ENCODE measurements at regions not wholly inside any gene's neighbourhood (a gene's known extent, or its start where the extent isn't known, plus 50 kb on each side); places are given as distances from the start of the nearest gene placed in this dataset.

- TF ChIP-seq ZZZ3 (IDR thresholded peaks at IDR 0.05; ENCODE audit: control insufficient read depth, insufficient read length, low read depth) (no peak), SIN3A (IDR thresholded peaks at IDR 0.05; ENCODE audit: low read depth, low read length) (no peak), EED (IDR thresholded peaks at IDR 0.05; ENCODE audit: low read depth) (peak; percentile 50; the same call in 1 of the 2 replicates), GABPA (IDR thresholded peaks at IDR 0.05; ENCODE audit: low read depth) (no peak), NR2F1 (conservative IDR thresholded peaks at IDR 0.05) (0 out of 2 replicates have a peak, but pooled peaks have one; percentile 15), CREM (IDR thresholded peaks at IDR 0.05; ENCODE audit: low read depth) (no peak)
Observed at GRCh38 chr2:136378712-136379595, 261.0 kb upstream of the CXCR4 start (continued).

- RAD21 ChIA-PET (ENCODE audit: unreplicated experiment): interaction anchor here (0.7 to 11.9 kb wide), 36 partner anchors 8 to 633 kb away, joined by 3 to 254 read pairs (median 5); no protein-coding TSS in a partner anchor
- peak; percentile 49; the same call in 1 of the 2 replicates for TF ChIP-seq IKZF1 (conservative IDR thresholded peaks at IDR 0.05)
- TF ChIP-seq FOXK2 (IDR thresholded peaks at IDR 0.05): no peak
- TF ChIP-seq, protein P1, sequence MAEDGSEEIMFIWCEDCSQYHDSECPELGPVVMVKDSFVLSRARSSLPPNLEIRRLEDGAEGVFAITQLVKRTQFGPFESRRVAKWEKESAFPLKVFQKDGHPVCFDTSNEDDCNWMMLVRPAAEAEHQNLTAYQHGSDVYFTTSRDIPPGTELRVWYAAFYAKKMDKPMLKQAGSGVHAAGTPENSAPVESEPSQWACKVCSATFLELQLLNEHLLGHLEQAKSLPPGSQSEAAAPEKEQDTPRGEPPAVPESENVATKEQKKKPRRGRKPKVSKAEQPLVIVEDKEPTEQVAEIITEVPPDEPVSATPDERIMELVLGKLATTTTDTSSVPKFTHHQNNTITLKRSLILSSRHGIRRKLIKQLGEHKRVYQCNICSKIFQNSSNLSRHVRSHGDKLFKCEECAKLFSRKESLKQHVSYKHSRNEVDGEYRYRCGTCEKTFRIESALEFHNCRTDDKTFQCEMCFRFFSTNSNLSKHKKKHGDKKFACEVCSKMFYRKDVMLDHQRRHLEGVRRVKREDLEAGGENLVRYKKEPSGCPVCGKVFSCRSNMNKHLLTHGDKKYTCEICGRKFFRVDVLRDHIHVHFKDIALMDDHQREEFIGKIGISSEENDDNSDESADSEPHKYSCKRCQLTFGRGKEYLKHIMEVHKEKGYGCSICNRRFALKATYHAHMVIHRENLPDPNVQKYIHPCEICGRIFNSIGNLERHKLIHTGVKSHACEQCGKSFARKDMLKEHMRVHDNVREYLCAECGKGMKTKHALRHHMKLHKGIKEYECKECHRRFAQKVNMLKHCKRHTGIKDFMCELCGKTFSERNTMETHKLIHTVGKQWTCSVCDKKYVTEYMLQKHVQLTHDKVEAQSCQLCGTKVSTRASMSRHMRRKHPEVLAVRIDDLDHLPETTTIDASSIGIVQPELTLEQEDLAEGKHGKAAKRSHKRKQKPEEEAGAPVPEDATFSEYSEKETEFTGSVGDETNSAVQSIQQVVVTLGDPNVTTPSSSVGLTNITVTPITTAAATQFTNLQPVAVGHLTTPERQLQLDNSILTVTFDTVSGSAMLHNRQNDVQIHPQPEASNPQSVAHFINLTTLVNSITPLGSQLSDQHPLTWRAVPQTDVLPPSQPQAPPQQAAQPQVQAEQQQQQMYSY (CRISPR knock-in tag; IDR thresholded peaks at IDR 0.05): no peak
- TF ChIP-seq BHLHE40 (IDR thresholded peaks at IDR 0.05; ENCODE audit: borderline replicate concordance in 1 of 2, low read depth in 2 of 2, low read length in 1 of 2): no peak
- no peak for TF ChIP-seq BACH1 (IDR thresholded peaks at IDR 0.05; ENCODE audit: borderline replicate concordance)
- TF ChIP-seq ZSCAN29 (IDR thresholded peaks at IDR 0.05): peak; percentile 84
- TF ChIP-seq ZNF24 (IDR thresholded peaks at IDR 0.05): no peak
- no peak for TF ChIP-seq RELA (IDR thresholded peaks at IDR 0.05; ENCODE audit: borderline replicate concordance, partially characterized antibody)
- TF ChIP-seq GATAD2B (conservative IDR thresholded peaks at IDR 0.05; ENCODE audit: low read depth): no peak
- no peak for TF ChIP-seq RAD21 (IDR thresholded peaks at IDR 0.05; ENCODE audit: insufficient read depth, low read depth, low read length)
- TF ChIP-seq SP1 (IDR thresholded peaks at IDR 0.05; ENCODE audit: low read depth, low read length): no peak
- no peak for TF ChIP-seq SMAD5 (IDR thresholded peaks at IDR 0.05; ENCODE audit: low read depth)
- no peak for TF ChIP-seq POLR2A (IDR thresholded peaks at IDR 0.05; ENCODE audit: low read depth, low read length)
Observed at GRCh38 chr2:136377423-136378382, 259.8 kb upstream of the CXCR4 start.

More at GRCh38 chr2:136377423-136378382, 259.8 kb upstream of the CXCR4 start:
- in situ Hi-C loops (cut with MboI) (loop anchor here (5.0 to 25.0 kb wide), 2 partner anchors 320 to 1390 kb away; no protein-coding TSS in a partner anchor), intact Hi-C loops (cut with micrococcal nuclease; ENCODE audit: unreplicated experiment) (loop anchor here (1.0 to 5.0 kb wide), 7 partner anchors 65 to 461 kb away; no protein-coding TSS in a partner anchor)
- Histone ChIP-seq H3K4me2 (ENCODE audit: control insufficient read depth, insufficient read depth) (no peak overlapping the region), H2AFZ (ENCODE audit: control insufficient read depth, low read depth, low read length) (no peak overlapping the region), H3K27me3 (replicated peaks in 1 of 2; ENCODE audit: control insufficient read depth in 2 of 2, insufficient read depth in 2 of 2, low read length in 1 of 2) (no peaks in the 10 kb centered on the region), H4K20me1 (ENCODE audit: control insufficient read depth, insufficient read depth) (no peaks in the 10 kb centered on the region), H3K9me3 (replicated peaks; ENCODE audit: control insufficient read depth, insufficient read depth, low read length) (peaks cover 3% of the 10 kb centered on the region; the same call in 2 of the 3 replicates), H3K79me2 (ENCODE audit: control insufficient read depth, insufficient read depth, low read length) (no peaks in the 10 kb centered on the region), H3K4me1 (ENCODE audit: control insufficient read depth, insufficient read depth, low read length) (peaks cover 45% of the 10 kb centered on the region), H3K4me3 (no peak overlapping the region), H3K9ac (ENCODE audit: control insufficient read depth, insufficient read depth, low read length) (no peak overlapping the region), H3K27ac (ENCODE audit: control insufficient read depth, insufficient read depth) (no peak overlapping the region), H3K36me3 (ENCODE audit: control insufficient read depth in 2 of 2, insufficient read depth in 2 of 2, low read length in 1 of 2) (no peaks in the 10 kb centered on the region)
- DNase-seq (ENCODE audit: low read depth, low spot score) (no peak), FAIRE-seq (no peak), ATAC-seq (no peak)
- no TSS peak for BruUV-seq (replicated peaks)
- POLR2A ChIA-PET: interaction anchor here (0.6 to 2.6 kb wide), 15 partner anchors 8 to 608 kb away, joined by 3 to 17 read pairs (median 4); no protein-coding TSS in a partner anchor
- CTCF ChIA-PET: interaction anchor here (0.8 to 13.1 kb wide), 27 partner anchors 48 to 461 kb away, joined by 3 to 378 read pairs (median 5); no protein-coding TSS in a partner anchor
- SMC1A ChIA-PET (ENCODE audit: uncharacterized antibody, unreplicated experiment): interaction anchor here (0.6 to 13.2 kb wide), 55 partner anchors 8 to 507 kb away, joined by 3 to 348 read pairs (median 4); partner anchors contain the start of gene CXCR4
- WGBS (ENCODE audit: insufficient coverage, insufficient replicate concordance, low lambda C conversion rate, missing lambda C conversion rate): 61% methylated on average over 7 of the region's 7 CpGs

Data from GM12878 (cell line).